HG03575 (cell line): ENCODE measurements at regions not wholly inside any gene's neighbourhood (a gene's known extent, or its start where the extent isn't known, plus 50 kb on each side); places are given as distances from the start of the nearest gene placed in this dataset.
"Not testable (repeated sequence)": the region's sequence is repeated elsewhere in the genome, so short reads cannot be mapped to it uniquely, and the experiment has no call there.

Source experiments
- ATAC-seq: cut with Tn5 transposase; IDR thresholded peaks from one replicate; pipeline ENCODE4 v1.9.1; 2021; ENCODE audit not compliant: unreplicated experiment, insufficient number of reproducible peaks, low FRiP score; ENCODE audit errors: extremely low read depth

GRCh38 chr10:11670381-11670780, 58.9 kb upstream of the USP6NL start:
- no peak for ATAC-seq

- ATAC-seq, result no peak
Measured at GRCh38 chr10:11668847-11669610, 57.6 kb upstream of the USP6NL start.

- ATAC-seq, result no peak
Measured at GRCh38 chr10:11667756-11668155, 56.3 kb upstream of the USP6NL start.

- peak; percentile 39 for ATAC-seq
Measured at GRCh38 chr10:11663763-11664555, 52.5 kb upstream of the USP6NL start.

GRCh38 chr10:11663126-11663515, 51.7 kb upstream of the USP6NL start:
- not testable (repeated sequence) for ATAC-seq

- ATAC-seq, result no peak
Measured at GRCh38 chr10:11661441-11661840, 50.0 kb upstream of the USP6NL start.
